K562 (cell line): ENCODE measurements at regions not wholly inside any gene's neighbourhood (a gene's known extent, or its start where the extent isn't known, plus 50 kb on each side); places are given as distances from the start of the nearest gene placed in this dataset.

Experiments
- CBX8 ChIP-seq: fragments of 200-600 bp; sonication (generic); IDR thresholded peaks from 2 replicates; pipeline ENCODE4 v1.6.1; 2012; ENCODE audit warnings: borderline replicate concordance, mixed run types, low read depth, mild to moderate bottlenecking, moderate library complexity, mixed read lengths, low read length, control low read depth, inconsistent platforms; ENCODE audit not compliant: poor library complexity, severe bottlenecking; ENCODE audit errors: extremely low read depth
- CC2D1A ChIP-seq: fragments of 450-650 bp; IDR thresholded peaks from 2 replicates; pipeline ENCODE4 v1.6.1; 2017; ENCODE audit warnings: mild to moderate bottlenecking
- CTCF ChIP-seq, 3 experiments: IDR thresholded peaks in 2 of 3; conservative IDR thresholded peaks in 1 of 3; 2 replicates each; pipeline ENCODE4 v1.5.1; 2011 to 2012; ENCODE audit warnings: low read length in 3 of 3, mild to moderate bottlenecking in 3 of 3, control low read depth in 2 of 3, improper control_type of control experiment in 1 of 3, inconsistent platforms in 1 of 3, low read depth in 1 of 3, mixed read lengths in 1 of 3, moderate library complexity in 1 of 3; ENCODE audit not compliant: insufficient read depth in 2 of 3
- E2F6 ChIP-seq, 2 experiments: IDR thresholded peaks; 2 replicates each; pipeline ENCODE4 v1.6.1; 2011; ENCODE audit warnings: borderline replicate concordance in 1 of 2, control low read depth in 1 of 2, low read depth in 1 of 2, low read length in 1 of 2, mild to moderate bottlenecking in 1 of 2, mixed read lengths in 1 of 2, moderate library complexity in 1 of 2; ENCODE audit not compliant: insufficient read depth in 1 of 2, insufficient read length in 1 of 2, poor library complexity in 1 of 2, severe bottlenecking in 1 of 2; ENCODE audit errors: extremely low read depth in 1 of 2
- HNRNPL ChIP-seq: fragments of 200-400 bp; formaldehyde crosslinking; IDR thresholded peaks from 2 replicates; pipeline ENCODE4 v1.6.1; 2017; ENCODE audit warnings: low read depth, mild to moderate bottlenecking, low read length
- JUND ChIP-seq, 2 experiments: IDR thresholded peaks; 2 replicates in 1 of 2; 3 replicates in 1 of 2; pipeline ENCODE4 v1.6.1; 2011; ENCODE audit warnings: borderline replicate concordance in 2 of 2, low read depth in 2 of 2, low read length in 2 of 2, improper control_type of control experiment in 1 of 2, missing biosample characterization in 1 of 2, missing genetic modification characterization in 1 of 2, missing genetic modification reagents in 1 of 2
- MEIS2 ChIP-seq: fragments of 450-650 bp; IDR thresholded peaks from 2 replicates; pipeline ENCODE4 v1.6.1; 2014; ENCODE audit warnings: mild to moderate bottlenecking; ENCODE audit not compliant: partially characterized antibody
- MLLT1 ChIP-seq, 2 experiments: fragments of 450-650 bp; IDR thresholded peaks; 2 replicates each; pipeline ENCODE4 v1.6.1; 2016
- NRF1 ChIP-seq, 2 experiments: fragments of 450-650 bp; IDR thresholded peaks in 1 of 2; conservative IDR thresholded peaks in 1 of 2; 2 replicates each; pipeline ENCODE4 v1.6.1; 2014; ENCODE audit warnings: mild to moderate bottlenecking in 2 of 2
- PREB ChIP-seq: sonication (generic); formaldehyde crosslinking; IDR thresholded peaks from 2 replicates; pipeline ENCODE4 v1.8.1; 2023; ENCODE audit warnings: mild to moderate bottlenecking, missing genetic modification reagents
- SIN3A ChIP-seq, 2 experiments: fragments of 150-350 bp in 1 of 2; IDR thresholded peaks; 2 replicates each; pipeline ENCODE4 v1.6.1; 2011 to 2016; ENCODE audit warnings: borderline replicate concordance in 2 of 2, low read depth in 2 of 2, low read length in 2 of 2, mild to moderate bottlenecking in 2 of 2, moderate library complexity in 2 of 2; ENCODE audit not compliant: control insufficient read depth in 1 of 2
- U2AF1 ChIP-seq: fragments of 200-400 bp; formaldehyde crosslinking; optimal IDR thresholded peaks from 2 replicates; pipeline ENCODE3; 2017; ENCODE audit warnings: mild to moderate bottlenecking, low read depth, low read length, moderate library complexity
- ZNF140 ChIP-seq: fragments of 250-450 bp; sonication (Bioruptor Pico); IDR thresholded peaks from 2 replicates; pipeline ENCODE4 v1.8.0; 2021; ENCODE audit warnings: moderate library complexity, mild to moderate bottlenecking, inconsistent platforms

GRCh38 chr13:23996456-23996855 is 99.2 kb upstream of the C1QTNF9B start:
- TF ChIP-seq MEIS2 (no peak), HNRNPL (no peak), MLLT1 (IDR thresholded peaks at IDR 0.05) (no peak), CTCF (IDR thresholded peaks at IDR 0.05 in 2 of 3, conservative IDR thresholded peaks at IDR 0.05 in 1 of 3; ENCODE audit: insufficient read depth in 2 of 3, low read depth in 1 of 3, low read length in 3 of 3) (no peak), CBX8 (no peak), CC2D1A (no peak), JUND (IDR thresholded peaks at IDR 0.05; ENCODE audit: borderline replicate concordance, low read depth, low read length) (no peak), JUND (tag; IDR thresholded peaks at IDR 0.05; ENCODE audit: borderline replicate concordance, low read depth, low read length) (no peak), E2F6 (IDR thresholded peaks at IDR 0.05; ENCODE audit: borderline replicate concordance in 1 of 2, extremely low read depth in 1 of 2, insufficient read depth in 1 of 2, insufficient read length in 1 of 2, low read depth in 1 of 2, low read length in 1 of 2, poor library complexity in 1 of 2, severe bottlenecking in 1 of 2) (no peak), SIN3A (IDR thresholded peaks at IDR 0.05; ENCODE audit: borderline replicate concordance in 2 of 2, control insufficient read depth in 1 of 2, low read depth in 2 of 2, low read length in 2 of 2) (no peak), ZNF140 (CRISPR knock-in tag) (no peak), U2AF1 (no peak), NRF1 (conservative IDR thresholded peaks at IDR 0.05 in 1 of 2, IDR thresholded peaks at IDR 0.05 in 1 of 2) (no peak), PREB (CRISPR knock-in tag) (no peak)
